Spinal cord (tissue), 9 donors: ENCODE measurements at regions not wholly inside any gene's neighbourhood (a gene's known extent, or its start where the extent isn't known, plus 50 kb on each side); places are given as distances from the start of the nearest gene placed in this dataset.

Source experiments
- DNase-seq, 6 donors: peaks; one replicate each; pipeline versions ENCODE4 v3.0.0 to v3.0.0-alpha.2; 2013 to 2015; ENCODE audit warnings: low spot score in 6 of 6, low read depth in 4 of 6
- H3K27ac ChIP-seq: one replicate; pipeline ENCODE4 v1.5.1; 2013; ENCODE audit warnings: low read depth, low read length, control low read depth
- H3K27me3 ChIP-seq: one replicate; pipeline ENCODE4 v1.6.1; 2013; ENCODE audit warnings: low read length; ENCODE audit not compliant: control insufficient read depth, insufficient read depth
- H3K36me3 ChIP-seq: one replicate; pipeline ENCODE4 v1.6.1; 2013; ENCODE audit warnings: low read length; ENCODE audit not compliant: control insufficient read depth, insufficient read depth
- H3K4me1 ChIP-seq: one replicate; pipeline ENCODE4 v1.6.1; 2013; ENCODE audit warnings: low read length; ENCODE audit not compliant: control insufficient read depth, insufficient read depth
- H3K4me3 ChIP-seq: one replicate; pipeline ENCODE4 v1.5.1; 2013; ENCODE audit warnings: low read depth, low read length, control low read depth
- H3K9me3 ChIP-seq: one replicate; pipeline ENCODE4 v1.6.1; 2013; ENCODE audit warnings: low read length; ENCODE audit not compliant: control insufficient read depth, insufficient read depth
- WGBS: methylation state at CpG from one replicate; pipeline ENCODE4 v1.1.5; 2013; ENCODE audit warnings: missing lambda C conversion rate; ENCODE audit not compliant: insufficient coverage; 5-methylcytosine and 5-hydroxymethylcytosine counted together
- donor health status: healthy.

GRCh38 chr5:141753971-141754713, 72.1 kb upstream of the ARAP3 start:
- Histone ChIP-seq H3K4me3 (no peak overlapping the region), H3K9me3 (no peaks in the 10 kb centered on the region), H3K4me1 (peaks cover 38% of the 10 kb centered on the region), H3K27ac (no peak overlapping the region), H3K36me3 (peaks cover 3% of the 10 kb centered on the region), H3K27me3 (peaks cover 25% of the 10 kb centered on the region)
- WGBS = 38% methylated on average over 3 of the region's 11 CpGs
- peak in 1 of 6 donors; percentile 52 for DNase-seq

- H3K27ac ChIP-seq = no peak overlapping the region
- WGBS = 15% methylated on average over 35 of the region's 51 CpGs
- no peak overlapping the region for H3K4me3 ChIP-seq
- peaks cover 3% of the 10 kb centered on the region for H3K36me3 ChIP-seq
- H3K27me3 ChIP-seq = peaks cover 25% of the 10 kb centered on the region
- H3K4me1 ChIP-seq = peaks cover 34% of the 10 kb centered on the region
- DNase-seq = no peak
- no peaks in the 10 kb centered on the region for H3K9me3 ChIP-seq
These were observed 71.3 kb upstream of the ARAP3 start for GRCh38 chr5:141753143-141753970.

GRCh38 chr5:141747152-141748141, 65.4 kb upstream of the ARAP3 start:
- Histone ChIP-seq H3K27ac (peak overlapping the region; percentile 69), H3K4me1 (peaks cover 38% of the 10 kb centered on the region), H3K36me3 (no peaks in the 10 kb centered on the region), H3K4me3 (no peak overlapping the region), H3K9me3 (no peaks in the 10 kb centered on the region), H3K27me3 (peaks cover 2% of the 10 kb centered on the region)
- WGBS = 11% methylated on average over 10 of the region's 11 CpGs
- DNase-seq = peak; percentile 95 to 99 (median 95)

- Histone ChIP-seq H3K36me3 (no peaks in the 10 kb centered on the region), H3K4me1 (peaks cover 41% of the 10 kb centered on the region), H3K9me3 (no peaks in the 10 kb centered on the region), H3K27ac (no peak overlapping the region), H3K4me3 (no peak overlapping the region), H3K27me3 (no peaks in the 10 kb centered on the region)
- 100% methylated on average over 2 of the region's 2 CpGs for WGBS
- no peak for DNase-seq
These were observed 64.4 kb upstream of the ARAP3 start for GRCh38 chr5:141746395-141746794.

DNA sequence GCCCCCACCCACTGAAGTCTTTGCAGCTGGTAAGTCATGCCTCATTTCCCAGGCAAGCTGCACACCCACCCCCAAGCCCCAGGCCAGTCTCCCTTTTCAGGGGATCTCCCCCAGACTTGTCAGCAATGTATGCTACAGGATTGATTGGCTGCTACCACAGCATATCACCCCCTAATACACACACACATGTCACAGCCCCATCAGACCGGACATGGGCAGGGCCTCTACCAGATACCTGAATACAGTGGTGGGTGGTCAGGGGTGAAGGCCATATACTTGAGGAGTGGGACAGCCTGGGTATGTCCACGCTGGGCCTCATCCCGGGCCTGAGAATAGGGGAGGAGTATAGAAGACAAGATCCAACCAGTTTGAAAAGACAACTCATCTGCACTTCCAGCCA, 63.4 kb upstream of the ARAP3 start:
- H3K36me3 ChIP-seq = no peaks in the 10 kb centered on the region
- no peak for DNase-seq
- H3K27ac ChIP-seq = no peak overlapping the region
- no peak overlapping the region for H3K4me3 ChIP-seq
- peaks cover 46% of the 10 kb centered on the region for H3K4me1 ChIP-seq
- no peaks in the 10 kb centered on the region for H3K27me3 ChIP-seq
- no peaks in the 10 kb centered on the region for H3K9me3 ChIP-seq
- no CpG with 5 or more reads among the region's 3 CpGs for WGBS

DNA sequence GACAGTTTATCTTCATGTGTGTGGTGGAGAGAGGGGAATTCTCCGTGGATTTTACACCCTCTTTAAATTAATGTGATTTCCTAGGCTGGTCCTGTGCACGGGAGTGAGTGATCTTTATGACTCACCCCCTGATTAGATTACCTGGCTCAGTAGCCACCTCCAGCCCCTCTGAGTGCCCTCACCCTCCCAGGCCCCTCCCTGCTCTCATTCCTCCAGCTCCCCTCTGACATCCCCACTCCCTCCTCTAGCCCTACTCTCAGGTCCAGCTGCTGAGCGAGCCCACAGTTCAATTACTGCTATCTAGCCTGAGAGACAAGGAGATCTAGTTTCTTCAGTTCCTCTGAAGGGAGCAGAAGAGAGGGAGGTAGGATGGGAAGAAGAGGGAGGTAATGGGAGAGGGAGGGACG, 61.8 kb upstream of the ARAP3 start:
- Histone ChIP-seq H3K36me3 (no peaks in the 10 kb centered on the region), H3K9me3 (no peaks in the 10 kb centered on the region), H3K27me3 (no peaks in the 10 kb centered on the region), H3K27ac (no peak overlapping the region), H3K4me1 (peaks cover 46% of the 10 kb centered on the region), H3K4me3 (no peak overlapping the region)
- 15% methylated on average over 2 of the region's 4 CpGs for WGBS
- peak in 1 of 6 donors; percentile 69 for DNase-seq

DNA sequence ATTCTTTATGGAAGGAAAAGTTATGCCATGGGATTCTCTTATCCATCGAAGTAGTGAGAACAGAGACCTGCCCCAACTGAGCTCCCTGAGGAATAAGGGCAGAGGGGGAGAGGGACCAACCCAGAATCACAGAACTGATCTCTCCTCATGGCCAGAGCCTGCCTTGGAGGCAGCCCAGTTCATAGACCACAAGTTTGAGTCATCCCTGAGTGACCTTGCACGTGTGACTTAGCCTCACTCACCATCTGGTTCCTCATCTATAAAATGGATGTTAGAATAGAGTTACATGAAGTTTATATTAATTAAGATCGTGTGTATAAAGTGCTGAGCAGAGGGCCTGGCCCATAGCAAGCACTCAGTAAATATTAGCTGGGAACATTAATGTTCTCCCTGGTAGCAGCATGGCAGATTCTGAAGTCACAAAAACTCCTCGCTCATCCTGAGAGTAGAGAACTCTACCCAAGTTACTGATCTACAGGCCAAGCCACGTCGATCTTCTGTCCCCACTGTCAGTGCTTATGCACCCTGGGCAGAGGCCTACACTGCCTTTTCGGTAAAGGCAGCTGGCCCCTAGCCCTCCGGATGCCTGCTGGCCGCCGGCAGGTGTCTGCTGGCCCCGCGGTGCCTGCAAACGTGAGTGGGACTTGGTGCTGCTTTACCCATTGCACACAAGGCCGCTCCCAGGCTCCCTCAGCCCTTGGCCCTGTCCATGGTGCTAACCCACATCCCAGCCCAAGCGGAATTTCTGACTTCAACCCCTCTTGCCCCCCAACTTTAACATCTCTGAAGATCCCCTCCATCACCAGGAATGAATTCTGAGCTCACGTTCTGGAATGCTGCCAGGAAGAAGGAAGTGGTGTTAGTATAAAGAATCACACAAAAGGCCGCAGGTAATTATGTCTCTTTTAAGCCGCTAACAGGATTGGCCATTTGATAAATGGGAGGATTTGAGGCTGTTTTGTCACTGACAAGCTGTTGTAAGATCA, 61.1 kb upstream of the ARAP3 start:
- H3K27me3 ChIP-seq = no peaks in the 10 kb centered on the region
- H3K36me3 ChIP-seq = no peaks in the 10 kb centered on the region
- peaks cover 40% of the 10 kb centered on the region for H3K4me1 ChIP-seq
- no peak overlapping the region for H3K4me3 ChIP-seq
- no peak overlapping the region for H3K27ac ChIP-seq
- peak in 2 of 6 donors; percentile 57 to 78 for DNase-seq
- no peaks in the 10 kb centered on the region for H3K9me3 ChIP-seq
- WGBS = 24% methylated on average over 15 of the region's 18 CpGs

GRCh38 chr5:141742144-141742543, 60.1 kb upstream of the ARAP3 start:
- Histone ChIP-seq H3K4me3 (no peak overlapping the region), H3K36me3 (no peaks in the 10 kb centered on the region), H3K4me1 (peaks cover 30% of the 10 kb centered on the region), H3K9me3 (no peaks in the 10 kb centered on the region), H3K27ac (no peak overlapping the region), H3K27me3 (no peaks in the 10 kb centered on the region)
- 57% methylated on average over 1 of the region's 1 CpG for WGBS
- no peak for DNase-seq
